ENCODE measurements at regions not wholly inside any gene's neighbourhood (a gene's known extent, or its start where the extent isn't known, plus 50 kb on each side); places are given as distances from the start of the nearest gene placed in this dataset.

DNA sequence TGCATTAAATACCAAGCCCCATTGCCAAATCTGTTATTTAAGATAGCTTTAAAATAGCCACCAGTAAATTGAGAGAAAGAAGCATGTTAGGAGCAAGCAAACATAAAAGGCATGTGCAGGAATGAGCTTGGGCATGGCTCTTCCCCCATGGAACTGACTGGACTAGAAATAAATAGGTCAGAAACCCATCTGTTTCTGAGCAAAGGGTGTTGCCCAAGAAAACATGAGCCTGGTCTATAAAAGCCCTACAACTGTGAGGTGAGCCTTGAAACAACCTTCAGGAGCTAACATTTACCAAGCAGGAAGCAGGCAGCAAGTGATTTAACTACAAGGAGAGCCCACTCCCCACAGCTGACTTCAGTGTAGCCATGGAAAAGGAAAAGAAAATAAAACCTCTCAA is 126.3 kb downstream of the C6orf118 start:
- Histone ChIP-seq H3K9me3 (no peaks in the 10 kb centered on the region), H3K4me3 (no peak overlapping the region), H3K27ac (no peak overlapping the region), H3K36me3 (no peaks in the 10 kb centered on the region), H3K27me3 (no peaks in the 10 kb centered on the region), H3K4me1 (no peaks in the 10 kb centered on the region)
- in situ Hi-C loops (cut with MboI; ENCODE audit: low sequenced_read_pairs in 4 of 4): no loop called here
- ATAC-seq (no peak), DNase-seq (no peak)
- TF ChIP-seq POLR2A (IDR thresholded peaks at IDR 0.05): no peak
- TF ChIP-seq, protein P1, sequence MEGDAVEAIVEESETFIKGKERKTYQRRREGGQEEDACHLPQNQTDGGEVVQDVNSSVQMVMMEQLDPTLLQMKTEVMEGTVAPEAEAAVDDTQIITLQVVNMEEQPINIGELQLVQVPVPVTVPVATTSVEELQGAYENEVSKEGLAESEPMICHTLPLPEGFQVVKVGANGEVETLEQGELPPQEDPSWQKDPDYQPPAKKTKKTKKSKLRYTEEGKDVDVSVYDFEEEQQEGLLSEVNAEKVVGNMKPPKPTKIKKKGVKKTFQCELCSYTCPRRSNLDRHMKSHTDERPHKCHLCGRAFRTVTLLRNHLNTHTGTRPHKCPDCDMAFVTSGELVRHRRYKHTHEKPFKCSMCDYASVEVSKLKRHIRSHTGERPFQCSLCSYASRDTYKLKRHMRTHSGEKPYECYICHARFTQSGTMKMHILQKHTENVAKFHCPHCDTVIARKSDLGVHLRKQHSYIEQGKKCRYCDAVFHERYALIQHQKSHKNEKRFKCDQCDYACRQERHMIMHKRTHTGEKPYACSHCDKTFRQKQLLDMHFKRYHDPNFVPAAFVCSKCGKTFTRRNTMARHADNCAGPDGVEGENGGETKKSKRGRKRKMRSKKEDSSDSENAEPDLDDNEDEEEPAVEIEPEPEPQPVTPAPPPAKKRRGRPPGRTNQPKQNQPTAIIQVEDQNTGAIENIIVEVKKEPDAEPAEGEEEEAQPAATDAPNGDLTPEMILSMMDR (IDR thresholded peaks at IDR 0.05 in 4 of 5, conservative IDR thresholded peaks at IDR 0.05 in 1 of 5): no peak
- intact Hi-C loops (cut with DNase I; ENCODE audit: low total_unique reads): no loop called here

DNA sequence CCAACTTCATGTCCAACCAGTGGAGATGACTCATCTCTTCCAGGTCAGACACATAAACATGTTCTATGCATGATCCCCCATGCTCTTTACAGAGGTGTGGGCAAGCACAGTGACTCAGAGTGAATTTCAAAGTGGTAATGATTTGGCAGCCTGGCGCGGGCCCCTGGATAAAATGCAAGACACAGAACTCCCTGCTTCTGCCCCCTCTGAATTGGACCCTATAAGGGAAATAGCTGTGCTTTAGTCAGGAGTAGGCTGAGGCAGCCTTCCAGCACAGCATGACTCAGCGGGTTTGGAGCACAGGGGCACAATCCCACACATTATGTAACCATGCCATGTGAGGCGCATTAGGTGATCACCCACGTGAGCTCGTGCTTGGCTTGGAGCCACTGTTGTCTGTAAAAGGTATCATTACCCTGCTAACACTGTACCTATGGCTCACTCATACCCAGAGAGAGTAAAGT is 127.4 kb downstream of the C6orf118 start:
- H3K4me3 ChIP-seq: no peak overlapping the region
- H3K27ac ChIP-seq: no peak overlapping the region
- DNase-seq: no peak
- H3K9me3 ChIP-seq: no peaks in the 10 kb centered on the region
- H3K4me1 ChIP-seq: no peaks in the 10 kb centered on the region
- in situ Hi-C loops (cut with MboI; ENCODE audit: low sequenced_read_pairs in 4 of 4) (no loop called here), intact Hi-C loops (cut with DNase I; ENCODE audit: low total_unique reads) (no loop called here)
- H3K27me3 ChIP-seq: no peaks in the 10 kb centered on the region
- ATAC-seq: no peak
- no peaks in the 10 kb centered on the region for H3K36me3 ChIP-seq
- TF ChIP-seq, protein P1 (IDR thresholded peaks at IDR 0.05 in 4 of 5, conservative IDR thresholded peaks at IDR 0.05 in 1 of 5): no peak
- no peak for TF ChIP-seq POLR2A (IDR thresholded peaks at IDR 0.05)

DNA sequence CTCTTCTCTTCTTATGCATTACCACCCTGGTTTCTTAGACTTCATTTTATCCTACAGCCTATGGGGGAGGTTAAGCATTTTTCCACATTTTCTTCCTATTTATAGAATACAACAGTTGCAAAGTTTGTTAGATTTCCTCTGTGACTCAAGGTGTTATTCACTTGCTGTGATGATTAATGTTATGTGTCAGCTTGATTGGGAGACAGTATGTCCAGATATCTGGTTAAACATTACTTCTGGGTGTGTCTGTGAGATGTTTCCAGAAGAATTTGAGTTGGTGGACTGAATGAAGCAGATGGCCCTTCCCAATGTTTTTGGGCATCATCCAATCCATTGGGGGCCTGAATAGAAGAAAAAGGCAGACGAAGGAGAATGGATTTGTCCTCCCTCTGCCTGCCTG is 131.3 kb downstream of the C6orf118 start:
- H3K4me1 ChIP-seq: no peaks in the 10 kb centered on the region
- intact Hi-C loops (cut with DNase I; ENCODE audit: low total_unique reads): no loop called here
- DNase-seq (no peak), ATAC-seq (no peak)
- no peak overlapping the region for H3K4me3 ChIP-seq
- H3K36me3 ChIP-seq: no peaks in the 10 kb centered on the region
- in situ Hi-C loops (cut with MboI; ENCODE audit: low sequenced_read_pairs in 4 of 4): no loop called here
- H3K27me3 ChIP-seq: no peaks in the 10 kb centered on the region
- H3K9me3 ChIP-seq: peaks cover 0 to 3% (median 0%) of the 10 kb centered on the region in 3 donors
- no peak for TF ChIP-seq POLR2A (IDR thresholded peaks at IDR 0.05)
- TF ChIP-seq, protein P1 (IDR thresholded peaks at IDR 0.05 in 4 of 5, conservative IDR thresholded peaks at IDR 0.05 in 1 of 5): no peak
- H3K27ac ChIP-seq: no peak overlapping the region

DNA sequence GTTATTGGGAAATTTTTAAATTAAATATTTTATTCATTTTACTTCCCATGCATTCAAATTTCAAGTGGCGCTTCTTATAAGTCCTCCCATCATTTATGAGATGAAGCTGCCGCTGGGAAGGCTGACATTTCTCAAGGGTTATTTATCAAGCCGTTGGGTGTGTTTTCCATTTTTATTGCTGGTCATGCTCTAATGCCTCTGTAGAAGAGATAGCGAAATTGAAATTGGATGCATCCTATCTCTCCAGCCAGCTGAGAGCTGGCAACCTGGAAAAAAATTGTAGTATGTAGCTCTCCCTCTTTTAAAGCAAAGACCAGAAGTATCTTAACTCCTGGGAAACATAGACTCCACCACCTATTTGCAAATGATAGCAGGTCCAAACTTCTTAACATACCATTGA is 135.9 kb downstream of the C6orf118 start:
- in situ Hi-C loops (cut with MboI; ENCODE audit: low sequenced_read_pairs in 4 of 4) (no loop called here), intact Hi-C loops (cut with DNase I; ENCODE audit: low total_unique reads) (no loop called here)
- no peak for ATAC-seq
- Histone ChIP-seq H3K9me3 (peaks cover 0 to 3% (median 0%) of the 10 kb centered on the region in 3 donors), H3K27ac (no peak overlapping the region), H3K27me3 (no peaks in the 10 kb centered on the region), H3K36me3 (no peaks in the 10 kb centered on the region), H3K4me1 (no peaks in the 10 kb centered on the region), H3K4me3 (no peak overlapping the region)
- TF ChIP-seq POLR2A (IDR thresholded peaks at IDR 0.05): no peak
- TF ChIP-seq, protein P1 (IDR thresholded peaks at IDR 0.05 in 4 of 5, conservative IDR thresholded peaks at IDR 0.05 in 1 of 5): no peak
- DNase-seq: no peak

DNA sequence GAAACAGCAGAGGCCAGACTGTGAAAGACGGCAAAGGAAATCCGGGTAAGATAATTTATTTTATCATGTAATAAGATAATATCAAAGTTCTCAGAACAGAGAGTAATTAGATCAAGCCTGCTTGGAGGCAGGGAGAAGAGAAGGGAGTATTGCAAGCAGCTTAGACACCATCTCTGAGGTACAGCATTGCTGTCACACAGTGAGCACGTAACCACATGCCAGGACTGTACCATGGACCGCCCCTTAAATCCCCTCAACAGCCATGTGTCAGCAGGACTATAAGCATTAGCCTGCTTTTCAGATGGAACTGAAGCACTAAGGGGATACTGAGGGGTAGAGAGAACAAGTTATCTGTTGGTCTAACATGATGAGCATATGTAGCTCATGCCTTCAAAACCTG is 141.5 kb downstream of the C6orf118 start:
- no peak for TF ChIP-seq POLR2A (IDR thresholded peaks at IDR 0.05)
- TF ChIP-seq, protein P1 (IDR thresholded peaks at IDR 0.05 in 4 of 5, conservative IDR thresholded peaks at IDR 0.05 in 1 of 5): no peak
- DNase-seq: no peak
- H3K4me3 ChIP-seq: no peak overlapping the region
- H3K9me3 ChIP-seq: no peaks in the 10 kb centered on the region
- H3K36me3 ChIP-seq: no peaks in the 10 kb centered on the region
- in situ Hi-C loops (cut with MboI; ENCODE audit: low sequenced_read_pairs in 4 of 4): no loop called here
- intact Hi-C loops (cut with DNase I; ENCODE audit: low total_unique reads): no loop called here
- no peaks in the 10 kb centered on the region for H3K27me3 ChIP-seq
- no peak overlapping the region for H3K27ac ChIP-seq
- no peaks in the 10 kb centered on the region for H3K4me1 ChIP-seq
- ATAC-seq: no peak

Data from gastrocnemius medialis (tissue), 4 donors.